GM12801 (cell line): ENCODE measurements at regions not wholly inside any gene's neighbourhood (a gene's known extent, or its start where the extent isn't known, plus 50 kb on each side); places are given as distances from the start of the nearest gene placed in this dataset.

ENCODE experiments used
- CTCF ChIP-seq: IDR thresholded peaks from one replicate; pipeline ENCODE4 v1.5.1; 2011; ENCODE audit warnings: control low read depth; ENCODE audit not compliant: insufficient read length; ENCODE audit errors: extremely low read depth

DNA sequence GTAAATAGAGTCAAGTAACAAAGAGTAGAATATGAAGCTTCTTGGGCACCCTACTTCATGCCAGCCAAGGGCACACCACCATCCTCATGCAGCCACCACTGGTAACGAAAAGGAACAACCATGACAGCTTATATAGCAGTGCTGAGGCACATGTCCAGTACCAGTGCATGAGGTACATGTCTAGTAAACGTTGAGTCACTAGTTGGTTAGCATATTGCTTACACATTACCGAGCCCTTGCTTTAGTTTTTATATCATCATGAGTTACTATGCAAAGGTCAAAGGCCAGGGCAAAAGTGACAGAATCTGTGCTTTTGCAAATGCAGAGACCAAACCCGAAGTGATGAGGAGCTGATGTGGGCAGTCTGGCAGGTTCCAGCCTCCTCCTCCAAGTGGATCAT is 147.1 kb upstream of the MAP1B start:
- no peak for TF ChIP-seq CTCF

- no peak for TF ChIP-seq CTCF
Measured at GRCh38 chr5:71961786-71962185, 145.5 kb upstream of the MAP1B start.

GRCh38 chr5:71969460-71969859 is 137.8 kb upstream of the MAP1B start:
- no peak for TF ChIP-seq CTCF

DNA sequence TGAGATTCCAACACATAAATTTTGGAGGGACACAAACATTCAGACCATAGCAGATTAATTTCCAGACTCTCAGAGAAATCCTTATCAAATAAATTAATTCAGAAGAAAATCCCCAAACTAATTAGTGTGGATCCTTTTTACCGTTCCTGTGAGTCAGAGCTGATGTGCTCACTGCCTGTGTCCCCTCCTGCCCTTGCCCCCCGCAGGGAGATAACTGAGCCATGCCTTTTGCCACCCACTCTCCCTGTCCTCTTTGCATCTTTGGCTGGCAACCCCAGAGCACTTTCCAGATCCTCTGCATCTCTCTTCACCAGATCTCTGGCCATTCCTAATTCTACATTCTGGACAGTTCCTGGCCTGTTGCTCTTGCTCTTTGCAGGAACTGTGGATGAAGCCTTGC is 135.4 kb upstream of the MAP1B start:
- TF ChIP-seq CTCF: no peak

DNA sequence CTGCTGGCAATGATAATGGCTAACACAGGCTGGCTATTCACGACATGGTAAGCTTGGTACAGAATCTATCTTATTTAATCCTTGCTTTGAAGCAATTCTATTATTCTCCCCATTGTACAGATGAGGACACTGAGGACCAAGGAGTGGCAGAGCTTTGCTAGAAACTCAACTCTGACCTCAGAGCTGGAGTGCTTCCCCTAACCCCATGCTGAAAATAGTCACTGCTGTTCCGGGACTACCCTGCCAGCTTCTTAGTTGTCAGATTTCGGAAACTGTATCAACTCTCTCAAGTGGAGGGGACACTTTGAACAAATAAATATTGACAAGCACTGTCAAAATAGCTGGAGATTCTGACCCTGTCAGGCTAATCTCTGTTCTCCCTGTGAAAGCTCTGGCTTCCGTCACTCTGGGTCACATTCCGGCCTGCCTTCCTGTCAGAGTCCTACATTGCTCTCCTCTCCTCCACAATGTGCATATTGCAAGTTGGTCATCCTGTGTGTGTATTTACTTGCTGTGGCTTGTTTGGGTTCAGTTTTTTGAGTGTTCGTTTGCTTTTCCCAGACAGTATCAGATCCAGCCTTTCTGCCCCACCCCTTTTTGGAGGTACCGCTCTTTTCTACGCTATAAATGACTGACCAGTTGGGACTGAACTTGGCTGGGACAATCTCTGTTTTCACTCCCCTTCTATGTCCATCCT is 134.3 kb upstream of the MAP1B start:
- TF ChIP-seq CTCF: no peak

- no peak for TF ChIP-seq CTCF
Measured at GRCh38 chr5:71973563-71973962, 133.7 kb upstream of the MAP1B start.

GRCh38 chr5:71974165-71974564 is 133.1 kb upstream of the MAP1B start:
- TF ChIP-seq CTCF: no peak

DNA sequence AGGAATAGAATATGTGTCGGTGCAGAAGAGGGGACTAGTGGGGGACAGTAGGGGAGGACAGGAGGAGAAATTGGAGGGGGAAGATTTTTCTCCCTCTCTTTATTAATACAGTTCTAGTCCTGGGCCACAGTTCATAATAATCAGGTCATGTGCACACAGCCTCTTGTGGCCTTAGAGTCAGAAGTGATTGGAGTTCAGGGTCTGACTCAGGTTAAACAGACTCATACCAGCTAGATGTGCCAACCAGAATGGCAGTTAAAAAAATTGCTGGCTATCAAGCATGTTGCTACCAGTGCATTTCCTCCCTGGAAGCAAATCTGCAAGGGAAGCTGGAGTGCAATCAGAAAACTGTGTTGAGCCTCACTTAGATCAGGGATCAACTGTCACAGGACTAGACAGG is 132.7 kb upstream of the MAP1B start:
- no peak for TF ChIP-seq CTCF
